ENCODE measurements at regions not wholly inside any gene's neighbourhood (a gene's known extent, or its start where the extent isn't known, plus 50 kb on each side); places are given as distances from the start of the nearest gene placed in this dataset.

- Histone ChIP-seq H3K4me1 (ENCODE audit: insufficient read depth, low read length) (no peaks in the 10 kb centered on the region), H3K4me3 (ENCODE audit: insufficient read depth, low read length) (no peak overlapping the region), H3K27ac (ENCODE audit: low read depth, low read length) (no peak overlapping the region), H3K27me3 (ENCODE audit: insufficient read depth, low read length) (peaks cover 13% of the 10 kb centered on the region), H3K4me2 (ENCODE audit: insufficient read depth, low read length) (no peak overlapping the region), H3K79me2 (ENCODE audit: insufficient read depth, low read length) (no peaks in the 10 kb centered on the region), H3K9me3 (ENCODE audit: low read depth, low read length) (no peaks in the 10 kb centered on the region), H3K36me3 (ENCODE audit: insufficient read depth, low read length) (no peaks in the 10 kb centered on the region), H2AFZ (ENCODE audit: low read length) (no peak overlapping the region), H4K20me1 (ENCODE audit: insufficient read depth, low read length) (no peaks in the 10 kb centered on the region)
- no peak for TF ChIP-seq CTCF (IDR thresholded peaks at IDR 0.05; ENCODE audit: extremely low read depth, low read depth, low read length)
- DNase-seq (ENCODE audit: insufficient read length, low spot score, missing footprints) = no peak
Observed at GRCh38 chr18:54433368-54433767, 75.7 kb downstream of the C18orf54 start.

- no peak for DNase-seq (ENCODE audit: insufficient read length, low spot score, missing footprints)
- H3K9me3 ChIP-seq (ENCODE audit: low read depth, low read length) = no peaks in the 10 kb centered on the region
- peaks cover 13% of the 10 kb centered on the region for H3K27me3 ChIP-seq (ENCODE audit: insufficient read depth, low read length)
- no peak overlapping the region for H2AFZ ChIP-seq (ENCODE audit: low read length)
- no peak overlapping the region for H3K4me2 ChIP-seq (ENCODE audit: insufficient read depth, low read length)
- no peak overlapping the region for H3K4me3 ChIP-seq (ENCODE audit: insufficient read depth, low read length)
- no peak for TF ChIP-seq CTCF (IDR thresholded peaks at IDR 0.05; ENCODE audit: extremely low read depth, low read depth, low read length)
- no peaks in the 10 kb centered on the region for H4K20me1 ChIP-seq (ENCODE audit: insufficient read depth, low read length)
- H3K79me2 ChIP-seq (ENCODE audit: insufficient read depth, low read length) = no peaks in the 10 kb centered on the region
- H3K27ac ChIP-seq (ENCODE audit: low read depth, low read length) = no peak overlapping the region
- no peaks in the 10 kb centered on the region for H3K36me3 ChIP-seq (ENCODE audit: insufficient read depth, low read length)
- H3K4me1 ChIP-seq (ENCODE audit: insufficient read depth, low read length) = no peaks in the 10 kb centered on the region
Observed at GRCh38 chr18:54433857-54434256, 76.2 kb downstream of the C18orf54 start.

GRCh38 chr18:54434453-54434852 is 76.7 kb downstream of the C18orf54 start:
- TF ChIP-seq CTCF (IDR thresholded peaks at IDR 0.05; ENCODE audit: extremely low read depth, low read depth, low read length) = no peak
- no peaks in the 10 kb centered on the region for H3K4me1 ChIP-seq (ENCODE audit: insufficient read depth, low read length)
- H3K9me3 ChIP-seq (ENCODE audit: low read depth, low read length) = no peaks in the 10 kb centered on the region
- no peak overlapping the region for H3K4me2 ChIP-seq (ENCODE audit: insufficient read depth, low read length)
- no peaks in the 10 kb centered on the region for H4K20me1 ChIP-seq (ENCODE audit: insufficient read depth, low read length)
- peaks cover 13% of the 10 kb centered on the region for H3K27me3 ChIP-seq (ENCODE audit: insufficient read depth, low read length)
- H3K36me3 ChIP-seq (ENCODE audit: insufficient read depth, low read length) = no peaks in the 10 kb centered on the region
- no peak for DNase-seq (ENCODE audit: insufficient read length, low spot score, missing footprints)
- H2AFZ ChIP-seq (ENCODE audit: low read length) = no peak overlapping the region
- H3K27ac ChIP-seq (ENCODE audit: low read depth, low read length) = no peak overlapping the region
- H3K4me3 ChIP-seq (ENCODE audit: insufficient read depth, low read length) = no peak overlapping the region
- H3K79me2 ChIP-seq (ENCODE audit: insufficient read depth, low read length) = no peaks in the 10 kb centered on the region

DNA sequence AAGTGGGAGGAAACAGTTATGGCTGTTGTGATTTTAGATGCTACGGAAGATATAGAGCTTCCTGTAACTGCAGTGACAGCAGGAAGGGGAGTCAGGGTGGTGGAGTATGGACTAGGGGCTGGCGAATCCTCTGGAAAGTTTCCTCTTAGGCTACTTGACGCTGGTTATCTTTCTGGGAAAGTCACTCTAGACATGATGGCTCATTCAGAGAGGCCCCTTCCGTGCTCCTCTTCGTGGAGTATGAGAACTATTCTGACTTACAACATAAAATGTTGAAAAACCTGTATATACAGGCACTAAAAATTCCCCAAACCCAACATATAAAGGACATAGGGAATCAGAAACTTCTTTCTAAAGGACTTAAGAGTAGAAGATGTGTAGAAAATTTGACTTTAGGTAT is 78.8 kb downstream of the C18orf54 start:
- no peak for TF ChIP-seq CTCF (IDR thresholded peaks at IDR 0.05; ENCODE audit: extremely low read depth, low read depth, low read length)
- H4K20me1 ChIP-seq (ENCODE audit: insufficient read depth, low read length) = no peaks in the 10 kb centered on the region
- H3K4me1 ChIP-seq (ENCODE audit: insufficient read depth, low read length) = no peaks in the 10 kb centered on the region
- no peak overlapping the region for H3K4me3 ChIP-seq (ENCODE audit: insufficient read depth, low read length)
- H3K9me3 ChIP-seq (ENCODE audit: low read depth, low read length) = no peaks in the 10 kb centered on the region
- H3K27me3 ChIP-seq (ENCODE audit: insufficient read depth, low read length) = peaks cover 13% of the 10 kb centered on the region
- H2AFZ ChIP-seq (ENCODE audit: low read length) = no peak overlapping the region
- DNase-seq (ENCODE audit: insufficient read length, low spot score, missing footprints) = no peak
- H3K36me3 ChIP-seq (ENCODE audit: insufficient read depth, low read length) = no peaks in the 10 kb centered on the region
- no peaks in the 10 kb centered on the region for H3K79me2 ChIP-seq (ENCODE audit: insufficient read depth, low read length)
- H3K27ac ChIP-seq (ENCODE audit: low read depth, low read length) = no peak overlapping the region
- H3K4me2 ChIP-seq (ENCODE audit: insufficient read depth, low read length) = no peak overlapping the region
